Smooth muscle cell (in vitro differentiated cells): ENCODE measurements at regions not wholly inside any gene's neighbourhood (a gene's known extent, or its start where the extent isn't known, plus 50 kb on each side); places are given as distances from the start of the nearest gene placed in this dataset.

Source experiments
- DNase-seq: peaks from one replicate; lab custom pipeline; 2025; ENCODE audit not compliant: unreplicated experiment; lab: John Stamatoyannopoulos, UW
- H2AFZ ChIP-seq: fragments of 200-600 bp; sonication (generic); 2 replicates; pipeline ENCODE4 v1.6.0; 2016; ENCODE audit warnings: antibody characterized with exemption, low read depth, mild to moderate bottlenecking
- H3F3A ChIP-seq: fragments of 200-600 bp; sonication (generic); 2 replicates; pipeline ENCODE4 v1.6.0; 2017; ENCODE audit warnings: antibody characterized with exemption, low read depth
- H3K27ac ChIP-seq: fragments of 200-600 bp; sonication (generic); 2 replicates; pipeline ENCODE4 v1.5.1; 2016; ENCODE audit warnings: low read depth, mild to moderate bottlenecking
- H3K27me3 ChIP-seq: fragments of 200-600 bp; sonication (generic); 2 replicates; pipeline ENCODE4 v1.6.1; 2016; ENCODE audit warnings: low read depth, mild to moderate bottlenecking
- H3K36me3 ChIP-seq: fragments of 200-600 bp; sonication (generic); 2 replicates; pipeline ENCODE4 v1.5.1; 2016; ENCODE audit warnings: low read depth
- H3K4me1 ChIP-seq: fragments of 200-600 bp; sonication (generic); 2 replicates; pipeline ENCODE4 v1.5.1; 2016; ENCODE audit warnings: low read depth
- H3K4me2 ChIP-seq: fragments of 200-600 bp; sonication (generic); 2 replicates; pipeline ENCODE4 v1.6.0; 2016; ENCODE audit warnings: mild to moderate bottlenecking
- H3K4me3 ChIP-seq: fragments of 200-600 bp; sonication (generic); 2 replicates; pipeline ENCODE4 v1.5.1; 2016; ENCODE audit warnings: mild to moderate bottlenecking
- H3K79me2 ChIP-seq: fragments of 200-600 bp; sonication (generic); 2 replicates; pipeline ENCODE4 v1.6.0; 2016; ENCODE audit warnings: low read depth, mild to moderate bottlenecking
- H3K9ac ChIP-seq: fragments of 200-600 bp; sonication (generic); 2 replicates; pipeline ENCODE4 v1.6.0; 2016; ENCODE audit warnings: low read depth
- H3K9me3 ChIP-seq: fragments of 200-600 bp; sonication (generic); replicated peaks from 2 replicates; pipeline ENCODE4 v1.5.1; 2016; ENCODE audit warnings: low read depth
- H4K20me1 ChIP-seq: fragments of 200-600 bp; sonication (generic); 2 replicates; pipeline ENCODE4 v1.6.0; 2016; ENCODE audit warnings: low read depth
- WGBS: methylation state at CpG from one replicate; pipeline ENCODE4 v1.1.7; 2016; ENCODE audit warnings: low lambda C conversion rate; 5-methylcytosine and 5-hydroxymethylcytosine counted together
- TF ChIP-seq, protein P1 (sequence below): fragments of 200-600 bp; sonication (generic); IDR thresholded peaks from 2 replicates; pipeline ENCODE4 v1.5.1; 2017; ENCODE audit warnings: borderline replicate concordance, mild to moderate bottlenecking, antibody characterized with exemption; ENCODE audit not compliant: insufficient read depth, poor library complexity, severe bottlenecking

DNA sequence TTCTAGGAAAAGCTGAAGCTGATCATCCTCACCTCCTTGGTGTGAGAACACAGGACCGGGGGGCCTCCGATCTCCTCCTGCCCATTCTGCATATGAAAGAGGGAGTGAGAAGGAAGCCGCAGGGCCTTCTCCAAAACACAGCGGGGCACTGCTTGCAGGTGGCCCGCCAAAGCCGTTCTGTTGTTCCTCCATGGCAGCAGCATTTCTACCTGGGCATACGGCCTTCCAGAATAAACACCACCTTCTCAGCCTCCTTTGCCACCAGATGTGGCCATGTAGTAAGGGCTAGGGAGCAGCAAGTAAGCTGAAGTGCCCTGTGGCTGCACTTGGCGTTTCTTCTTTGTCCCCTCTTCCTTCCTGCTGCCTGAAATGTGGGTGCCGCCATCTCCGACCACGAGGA, 214.9 kb downstream of the TOMM20 start:
- no peak overlapping the region for H3K4me3 ChIP-seq
- H3K27ac ChIP-seq = no peak overlapping the region
- H3K9ac ChIP-seq = no peak overlapping the region
- H4K20me1 ChIP-seq = no peaks in the 10 kb centered on the region
- H3K9me3 ChIP-seq = no peaks in the 10 kb centered on the region
- H3F3A ChIP-seq = no peaks in the 10 kb centered on the region
- no peak overlapping the region for H2AFZ ChIP-seq
- H3K36me3 ChIP-seq = no peaks in the 10 kb centered on the region
- TF ChIP-seq, protein P1, sequence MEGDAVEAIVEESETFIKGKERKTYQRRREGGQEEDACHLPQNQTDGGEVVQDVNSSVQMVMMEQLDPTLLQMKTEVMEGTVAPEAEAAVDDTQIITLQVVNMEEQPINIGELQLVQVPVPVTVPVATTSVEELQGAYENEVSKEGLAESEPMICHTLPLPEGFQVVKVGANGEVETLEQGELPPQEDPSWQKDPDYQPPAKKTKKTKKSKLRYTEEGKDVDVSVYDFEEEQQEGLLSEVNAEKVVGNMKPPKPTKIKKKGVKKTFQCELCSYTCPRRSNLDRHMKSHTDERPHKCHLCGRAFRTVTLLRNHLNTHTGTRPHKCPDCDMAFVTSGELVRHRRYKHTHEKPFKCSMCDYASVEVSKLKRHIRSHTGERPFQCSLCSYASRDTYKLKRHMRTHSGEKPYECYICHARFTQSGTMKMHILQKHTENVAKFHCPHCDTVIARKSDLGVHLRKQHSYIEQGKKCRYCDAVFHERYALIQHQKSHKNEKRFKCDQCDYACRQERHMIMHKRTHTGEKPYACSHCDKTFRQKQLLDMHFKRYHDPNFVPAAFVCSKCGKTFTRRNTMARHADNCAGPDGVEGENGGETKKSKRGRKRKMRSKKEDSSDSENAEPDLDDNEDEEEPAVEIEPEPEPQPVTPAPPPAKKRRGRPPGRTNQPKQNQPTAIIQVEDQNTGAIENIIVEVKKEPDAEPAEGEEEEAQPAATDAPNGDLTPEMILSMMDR = no peak
- H3K27me3 ChIP-seq = no peaks in the 10 kb centered on the region
- DNase-seq = no peak
- H3K4me2 ChIP-seq = no peak overlapping the region
- H3K4me1 ChIP-seq = peaks cover 11% of the 10 kb centered on the region
- WGBS = 76% methylated on average over 11 of the region's 11 CpGs
- H3K79me2 ChIP-seq = no peaks in the 10 kb centered on the region

DNA sequence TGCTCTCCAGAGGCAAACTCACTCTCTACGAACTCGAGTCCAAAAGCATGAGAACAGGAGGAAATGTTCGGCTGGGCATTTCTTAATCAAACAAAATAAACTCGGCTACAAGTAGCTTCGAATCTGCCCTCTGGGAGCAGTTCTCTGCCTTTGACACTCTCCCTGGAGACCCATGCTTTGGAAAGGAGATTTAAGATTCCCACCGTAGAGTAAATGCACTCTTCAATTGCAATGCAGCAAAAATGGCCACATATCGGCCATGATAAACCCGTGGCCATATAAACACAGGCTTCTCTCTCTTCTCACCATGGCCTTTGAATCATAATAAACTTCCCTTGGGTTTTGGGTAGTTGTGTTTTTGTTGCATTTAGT, 215.4 kb downstream of the TOMM20 start:
- Histone ChIP-seq H3K9me3 (no peaks in the 10 kb centered on the region), H3K4me1 (peaks cover 6% of the 10 kb centered on the region), H3K27ac (no peak overlapping the region), H3K27me3 (no peaks in the 10 kb centered on the region), H3K9ac (no peak overlapping the region), H3K36me3 (no peaks in the 10 kb centered on the region), H3K4me3 (no peak overlapping the region), H3F3A (no peaks in the 10 kb centered on the region), H3K79me2 (no peaks in the 10 kb centered on the region), H2AFZ (no peak overlapping the region), H3K4me2 (no peak overlapping the region), H4K20me1 (no peaks in the 10 kb centered on the region)
- 90% methylated on average over 8 of the region's 8 CpGs for WGBS
- TF ChIP-seq, protein P1 = no peak
- DNase-seq = no peak

- WGBS = 91% methylated on average over 9 of the region's 9 CpGs
Observed at GRCh38 chr1:234912548-234913277, 215.9 kb downstream of the TOMM20 start.

More at GRCh38 chr1:234912548-234913277, 215.9 kb downstream of the TOMM20 start:
- Histone ChIP-seq H3K4me3 (no peak overlapping the region), H3K36me3 (no peaks in the 10 kb centered on the region), H3K4me1 (peaks cover 4% of the 10 kb centered on the region), H3K79me2 (no peaks in the 10 kb centered on the region), H3K27me3 (no peaks in the 10 kb centered on the region), H3F3A (peaks cover under 1% of the 10 kb centered on the region), H3K4me2 (no peak overlapping the region), H3K27ac (no peak overlapping the region), H3K9me3 (no peaks in the 10 kb centered on the region), H4K20me1 (no peaks in the 10 kb centered on the region), H3K9ac (no peak overlapping the region), H2AFZ (no peak overlapping the region)
- DNase-seq = no peak
- TF ChIP-seq, protein P1 = no peak
